ENCODE measurements at regions not wholly inside any gene's neighbourhood (a gene's known extent, or its start where the extent isn't known, plus 50 kb on each side); places are given as distances from the start of the nearest gene placed in this dataset.

DNA sequence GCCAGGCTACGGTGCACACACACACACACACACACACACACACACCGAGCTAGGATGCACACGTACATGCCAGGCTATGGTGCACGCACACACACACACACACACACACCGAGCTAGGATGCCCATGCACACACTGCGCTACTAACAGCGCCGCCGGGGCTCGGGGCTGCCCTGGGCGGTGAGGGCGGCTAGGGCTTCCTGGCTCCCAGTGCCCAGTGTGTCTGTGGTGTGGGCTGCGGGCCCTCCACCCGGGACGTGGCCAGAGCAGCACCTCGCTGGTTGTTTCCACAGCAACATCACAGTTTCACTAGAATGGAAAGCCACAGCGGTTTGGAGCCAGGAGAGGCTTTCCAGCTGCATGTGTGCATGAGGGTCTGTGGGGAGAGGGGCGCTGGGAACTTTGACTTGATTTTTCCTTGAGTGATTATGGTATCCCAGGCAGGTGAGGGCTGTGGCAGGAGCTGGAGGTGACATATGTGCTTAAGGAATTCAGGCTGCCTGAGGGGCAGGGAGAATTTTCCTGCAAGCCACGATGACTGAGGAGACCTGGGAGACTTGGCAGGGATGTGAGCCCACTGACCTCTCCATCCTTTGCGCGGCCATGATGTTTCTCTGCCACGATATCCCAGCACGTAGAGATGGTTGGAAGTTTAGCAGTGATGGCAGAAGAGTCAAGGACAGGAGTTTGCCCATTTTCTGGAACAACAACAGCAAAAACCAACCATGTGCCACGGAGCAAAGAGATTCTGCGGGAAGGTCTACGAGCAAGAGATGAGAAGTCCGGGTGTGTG, 195.9 kb downstream of the SNX19 start:
- Histone ChIP-seq H3K4me1 (peaks cover 0 to 13% (median 1%) of the 10 kb centered on the region in 3 donors), H3K9me3 (no peaks in the 10 kb centered on the region), H3K27me3 (no peaks in the 10 kb centered on the region), H3K27ac (no peak overlapping the region), H3K36me3 (no peaks in the 10 kb centered on the region), H3K4me3 (no peak overlapping the region)
- WGBS, 2 donors (ENCODE audit: low coverage in 1 of 2), result 79 to 95% methylated on average over 6 of the region's 27 CpGs
- TF ChIP-seq POLR2A (IDR thresholded peaks at IDR 0.05) (no peak), EP300 (IDR thresholded peaks at IDR 0.05) (no peak)
- TF ChIP-seq, protein P1, sequence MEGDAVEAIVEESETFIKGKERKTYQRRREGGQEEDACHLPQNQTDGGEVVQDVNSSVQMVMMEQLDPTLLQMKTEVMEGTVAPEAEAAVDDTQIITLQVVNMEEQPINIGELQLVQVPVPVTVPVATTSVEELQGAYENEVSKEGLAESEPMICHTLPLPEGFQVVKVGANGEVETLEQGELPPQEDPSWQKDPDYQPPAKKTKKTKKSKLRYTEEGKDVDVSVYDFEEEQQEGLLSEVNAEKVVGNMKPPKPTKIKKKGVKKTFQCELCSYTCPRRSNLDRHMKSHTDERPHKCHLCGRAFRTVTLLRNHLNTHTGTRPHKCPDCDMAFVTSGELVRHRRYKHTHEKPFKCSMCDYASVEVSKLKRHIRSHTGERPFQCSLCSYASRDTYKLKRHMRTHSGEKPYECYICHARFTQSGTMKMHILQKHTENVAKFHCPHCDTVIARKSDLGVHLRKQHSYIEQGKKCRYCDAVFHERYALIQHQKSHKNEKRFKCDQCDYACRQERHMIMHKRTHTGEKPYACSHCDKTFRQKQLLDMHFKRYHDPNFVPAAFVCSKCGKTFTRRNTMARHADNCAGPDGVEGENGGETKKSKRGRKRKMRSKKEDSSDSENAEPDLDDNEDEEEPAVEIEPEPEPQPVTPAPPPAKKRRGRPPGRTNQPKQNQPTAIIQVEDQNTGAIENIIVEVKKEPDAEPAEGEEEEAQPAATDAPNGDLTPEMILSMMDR (IDR thresholded peaks at IDR 0.05), result no peak
- no peak for ATAC-seq

DNA sequence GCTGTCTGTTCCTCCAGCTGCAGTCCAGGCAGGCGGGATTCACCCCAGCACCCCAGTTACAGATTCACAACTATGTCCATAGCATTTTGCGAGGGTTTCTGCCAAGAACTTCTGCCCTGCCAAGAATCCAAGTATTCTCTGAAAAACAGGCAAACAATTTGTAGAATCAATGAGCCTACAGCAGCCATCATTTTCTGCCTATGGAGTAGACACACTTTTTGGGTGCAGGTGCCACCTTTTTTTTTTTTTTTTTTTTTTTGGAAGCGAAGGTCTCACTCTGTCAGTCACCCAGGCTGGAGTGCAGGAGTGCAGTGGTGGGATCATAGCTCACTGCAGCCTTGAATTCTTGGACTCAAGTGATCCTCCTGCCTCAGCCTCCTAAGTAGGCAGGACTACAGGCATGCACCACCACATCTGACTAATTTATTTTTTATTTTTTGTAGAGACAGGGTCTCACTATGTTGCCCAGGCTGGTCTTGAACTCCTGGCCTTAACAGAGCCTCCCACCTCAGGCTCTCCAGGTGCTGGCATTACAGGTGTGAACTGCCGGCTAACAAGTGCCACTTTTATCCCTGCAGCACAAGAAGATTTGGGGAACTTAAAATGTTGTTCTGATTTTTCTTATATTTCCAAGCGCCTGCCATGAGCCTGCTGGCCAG, 195.1 kb downstream of the SNX19 start:
- TF ChIP-seq, protein P1 (IDR thresholded peaks at IDR 0.05), result no peak
- TF ChIP-seq EP300 (IDR thresholded peaks at IDR 0.05) (no peak), POLR2A (IDR thresholded peaks at IDR 0.05) (no peak), POLR2AphosphoS5 (IDR thresholded peaks at IDR 0.05) (no peak)
- Histone ChIP-seq H3K9me3 (no peaks in the 10 kb centered on the region), H3K4me3 (no peak overlapping the region), H3K4me1 (peaks cover 0 to 13% (median 8%) of the 10 kb centered on the region in 3 donors), H3K36me3 (no peaks in the 10 kb centered on the region), H3K27ac (no peak overlapping the region), H3K27me3 (no peaks in the 10 kb centered on the region)
- ATAC-seq, result no peak
- 83 to 85% methylated on average over 4 of the region's 5 CpGs for WGBS, 2 donors (ENCODE audit: low coverage in 1 of 2)

DNA sequence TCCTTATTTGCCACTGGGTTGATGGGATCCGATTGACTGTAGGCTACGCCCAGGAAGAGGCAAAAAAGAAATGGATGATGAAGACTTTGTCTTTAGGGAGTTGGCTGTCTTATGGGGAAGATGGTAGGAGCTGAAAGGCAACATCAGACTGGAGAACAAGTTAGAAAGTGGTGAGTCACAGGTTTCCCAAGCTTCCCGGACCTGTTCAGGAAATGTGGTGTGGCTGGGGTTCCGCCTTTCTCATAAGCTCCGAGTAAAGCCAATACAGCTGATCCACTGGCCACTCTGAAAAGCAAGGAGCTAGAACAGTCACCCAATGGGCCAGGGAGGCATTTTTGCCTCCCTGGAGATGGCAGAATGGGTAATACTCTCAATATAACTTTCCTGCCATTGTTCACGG, 194.5 kb downstream of the SNX19 start:
- peaks cover 0 to 19% (median 12%) of the 10 kb centered on the region in 3 donors for H3K4me1 ChIP-seq
- no peak for ATAC-seq
- H3K27me3 ChIP-seq, result no peaks in the 10 kb centered on the region
- TF ChIP-seq, protein P1 (IDR thresholded peaks at IDR 0.05), result no peak
- TF ChIP-seq POLR2A (IDR thresholded peaks at IDR 0.05) (no peak), EP300 (IDR thresholded peaks at IDR 0.05) (no peak), POLR2AphosphoS5 (IDR thresholded peaks at IDR 0.05) (no peak)
- no peak overlapping the region for H3K27ac ChIP-seq
- H3K36me3 ChIP-seq, result no peaks in the 10 kb centered on the region
- H3K9me3 ChIP-seq, result no peaks in the 10 kb centered on the region
- no peak overlapping the region for H3K4me3 ChIP-seq
- 75 to 100% methylated on average over 2 to 4 of the region's 6 CpGs for WGBS, 2 donors (ENCODE audit: low coverage in 1 of 2)

DNA sequence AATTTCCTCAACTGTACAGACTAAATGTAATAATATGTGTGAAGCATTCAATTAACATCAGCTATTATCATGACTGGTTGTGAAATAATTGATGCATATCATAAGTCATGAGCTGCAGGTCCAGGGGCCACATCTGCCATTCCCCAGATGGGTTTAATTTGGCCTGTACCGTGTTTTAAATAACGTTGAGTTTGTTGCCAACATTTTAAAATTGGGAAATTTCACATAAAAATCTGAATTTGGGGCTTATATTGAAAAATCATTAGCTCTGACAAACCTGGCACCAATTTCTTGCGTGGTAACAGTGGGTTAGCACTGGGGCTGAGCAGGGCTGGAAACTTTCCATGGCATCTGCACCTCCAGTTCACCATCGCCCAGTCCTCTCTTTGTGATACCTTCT, 193.9 kb downstream of the SNX19 start:
- Histone ChIP-seq H3K36me3 (no peaks in the 10 kb centered on the region), H3K4me1 (peaks cover 0 to 25% (median 12%) of the 10 kb centered on the region in 3 donors), H3K27ac (no peak overlapping the region), H3K27me3 (no peaks in the 10 kb centered on the region), H3K4me3 (no peak overlapping the region), H3K9me3 (no peaks in the 10 kb centered on the region)
- WGBS, 2 donors (ENCODE audit: low coverage in 1 of 2), result 95 to 100% methylated on average over 3 to 4 of the region's 4 CpGs
- TF ChIP-seq POLR2AphosphoS5 (IDR thresholded peaks at IDR 0.05), result no peak
- TF ChIP-seq, protein P1 (IDR thresholded peaks at IDR 0.05), result no peak
- TF ChIP-seq POLR2A (IDR thresholded peaks at IDR 0.05), result no peak
- TF ChIP-seq EP300 (IDR thresholded peaks at IDR 0.05), result no peak
- ATAC-seq, result no peak
